ENCODE measurements at regions not wholly inside any gene's neighbourhood (a gene's known extent, or its start where the extent isn't known, plus 50 kb on each side); places are given as distances from the start of the nearest gene placed in this dataset.
"Not testable (repeated sequence)": the region's sequence is repeated elsewhere in the genome, so short reads cannot be mapped to it uniquely, and the experiment has no call there.

DNA sequence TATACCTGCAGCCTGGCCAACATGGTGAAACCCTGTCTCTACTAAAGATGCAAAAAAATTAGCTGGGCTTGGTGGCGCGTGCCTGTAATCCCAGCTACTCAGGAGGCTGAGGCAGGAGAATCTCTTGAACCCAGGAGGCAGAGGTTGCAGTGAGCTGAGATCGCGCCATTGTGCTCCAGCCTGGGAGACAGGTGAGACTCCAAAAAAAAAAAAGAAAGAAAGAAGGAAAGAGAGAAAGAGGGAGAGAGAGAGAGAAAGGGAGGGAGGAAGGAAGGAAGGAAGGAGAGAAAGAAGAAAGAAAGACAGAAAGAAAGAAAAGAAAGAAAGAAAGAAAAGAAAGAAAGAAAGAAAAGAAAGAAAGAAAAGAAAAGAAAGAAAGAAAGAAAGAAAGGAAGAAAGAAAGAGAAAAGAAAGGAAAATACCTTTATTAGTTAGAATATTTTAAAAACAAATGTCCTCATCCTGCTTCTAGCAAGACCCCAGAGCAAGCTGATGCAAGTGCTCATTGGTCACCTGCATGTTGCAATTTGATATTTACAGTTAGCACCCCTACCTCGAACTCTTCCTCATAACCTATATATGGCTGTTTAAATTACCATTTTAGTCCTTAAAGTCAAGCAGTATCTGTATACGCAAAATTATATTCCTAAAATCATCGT, 57.0 kb upstream of the TNFAIP3 start:
- TF ChIP-seq, protein P1, sequence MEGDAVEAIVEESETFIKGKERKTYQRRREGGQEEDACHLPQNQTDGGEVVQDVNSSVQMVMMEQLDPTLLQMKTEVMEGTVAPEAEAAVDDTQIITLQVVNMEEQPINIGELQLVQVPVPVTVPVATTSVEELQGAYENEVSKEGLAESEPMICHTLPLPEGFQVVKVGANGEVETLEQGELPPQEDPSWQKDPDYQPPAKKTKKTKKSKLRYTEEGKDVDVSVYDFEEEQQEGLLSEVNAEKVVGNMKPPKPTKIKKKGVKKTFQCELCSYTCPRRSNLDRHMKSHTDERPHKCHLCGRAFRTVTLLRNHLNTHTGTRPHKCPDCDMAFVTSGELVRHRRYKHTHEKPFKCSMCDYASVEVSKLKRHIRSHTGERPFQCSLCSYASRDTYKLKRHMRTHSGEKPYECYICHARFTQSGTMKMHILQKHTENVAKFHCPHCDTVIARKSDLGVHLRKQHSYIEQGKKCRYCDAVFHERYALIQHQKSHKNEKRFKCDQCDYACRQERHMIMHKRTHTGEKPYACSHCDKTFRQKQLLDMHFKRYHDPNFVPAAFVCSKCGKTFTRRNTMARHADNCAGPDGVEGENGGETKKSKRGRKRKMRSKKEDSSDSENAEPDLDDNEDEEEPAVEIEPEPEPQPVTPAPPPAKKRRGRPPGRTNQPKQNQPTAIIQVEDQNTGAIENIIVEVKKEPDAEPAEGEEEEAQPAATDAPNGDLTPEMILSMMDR (IDR thresholded peaks at IDR 0.05): not testable (repeated sequence)
- not testable (repeated sequence) for TF ChIP-seq TCF7L2 (IDR thresholded peaks at IDR 0.05; ENCODE audit: low read depth, low read length)

All from Panc1 (cell line).